Heart left ventricle (tissue), 13 donors: ENCODE measurements at regions not wholly inside any gene's neighbourhood (a gene's known extent, or its start where the extent isn't known, plus 50 kb on each side); places are given as distances from the start of the nearest gene placed in this dataset.

Experiments used
- POLR2A ChIP-seq, 2 donors: fragments of 450-650 bp; IDR thresholded peaks; one replicate each; pipeline ENCODE4 v1.6.1; 2017; ENCODE audit warnings: antibody characterized with exemption in 2 of 2, mild to moderate bottlenecking in 2 of 2, moderate library complexity in 2 of 2
- TF ChIP-seq, protein P1 (sequence below), 12 donors: fragments of 200-600 bp; sonication (generic) in 4 of 12; IDR thresholded peaks; one replicate each; pipeline versions ENCODE4 v1.5.0 to v1.8.0; 2018 to 2022; ENCODE audit warnings: antibody characterized with exemption in 12 of 12, mild to moderate bottlenecking in 5 of 12
- donor health status: ischemic (EF 13 %, LVEDD 7.1; RV severe dilation, severe dysfunction).
- donor health status: DM: no; HTN: yes; CAD: no.
- donor health status: DM: no; HTN: no; CAD: no.
- donor health status: ischemic (EF 25% LVEDD 6.9; RV normal size, moderate dysfunction).
- donor health status: ischemic (EF 25% LVEDD 5.7; RV mildly dilated, moderate dysfunction).
- donor health status: ischemic (EF 35%, LVEDD 5.7; RV mildly dilated, moderate dysfunction).
- donor health status: nonischemic (EF 11% LVEDD 7.7; RV severe dilation, severe dysfunction).
- donor health status: DM: yes; HTN: yes; CAD: no.
- donor health status: PGD.
- donor health status: ischemic (EF 29% LVEDD 5.4; RV normal size, mild dysfunction).
- donor health status: nonischemic (EF 23%, LVEDD 6.1; RV moderate dilation, normal function).

DNA sequence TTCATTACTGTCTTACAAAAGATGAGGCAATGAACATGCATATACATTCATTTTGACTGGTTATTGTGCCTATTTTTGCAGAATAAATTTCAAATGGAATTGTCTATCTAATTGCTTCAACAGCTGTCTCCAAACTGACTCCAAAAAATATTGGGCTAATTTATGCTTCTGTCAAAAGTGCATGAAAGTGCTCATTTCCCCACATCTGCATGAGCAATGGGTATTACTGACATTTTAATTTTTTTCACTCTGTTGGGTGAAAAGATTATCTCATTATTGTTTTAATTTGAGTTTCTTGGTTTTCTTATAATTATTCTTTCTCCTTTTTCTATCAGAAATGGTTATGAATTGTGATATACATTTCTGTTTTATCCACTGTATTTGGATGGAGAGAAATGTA lies 404.2 kb downstream of the QKI start:
- TF ChIP-seq, protein P1, sequence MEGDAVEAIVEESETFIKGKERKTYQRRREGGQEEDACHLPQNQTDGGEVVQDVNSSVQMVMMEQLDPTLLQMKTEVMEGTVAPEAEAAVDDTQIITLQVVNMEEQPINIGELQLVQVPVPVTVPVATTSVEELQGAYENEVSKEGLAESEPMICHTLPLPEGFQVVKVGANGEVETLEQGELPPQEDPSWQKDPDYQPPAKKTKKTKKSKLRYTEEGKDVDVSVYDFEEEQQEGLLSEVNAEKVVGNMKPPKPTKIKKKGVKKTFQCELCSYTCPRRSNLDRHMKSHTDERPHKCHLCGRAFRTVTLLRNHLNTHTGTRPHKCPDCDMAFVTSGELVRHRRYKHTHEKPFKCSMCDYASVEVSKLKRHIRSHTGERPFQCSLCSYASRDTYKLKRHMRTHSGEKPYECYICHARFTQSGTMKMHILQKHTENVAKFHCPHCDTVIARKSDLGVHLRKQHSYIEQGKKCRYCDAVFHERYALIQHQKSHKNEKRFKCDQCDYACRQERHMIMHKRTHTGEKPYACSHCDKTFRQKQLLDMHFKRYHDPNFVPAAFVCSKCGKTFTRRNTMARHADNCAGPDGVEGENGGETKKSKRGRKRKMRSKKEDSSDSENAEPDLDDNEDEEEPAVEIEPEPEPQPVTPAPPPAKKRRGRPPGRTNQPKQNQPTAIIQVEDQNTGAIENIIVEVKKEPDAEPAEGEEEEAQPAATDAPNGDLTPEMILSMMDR (IDR thresholded peaks at IDR 0.05), result no peak
- TF ChIP-seq POLR2A (IDR thresholded peaks at IDR 0.05), result no peak
